NCI-H524 (cell line): ENCODE measurements at regions not wholly inside any gene's neighbourhood (a gene's known extent, or its start where the extent isn't known, plus 50 kb on each side); places are given as distances from the start of the nearest gene placed in this dataset.

Source experiments
- DNase-seq, 2 experiments: peaks; one replicate each; lab custom pipeline; 2025; lab: John Stamatoyannopoulos, UW

DNA sequence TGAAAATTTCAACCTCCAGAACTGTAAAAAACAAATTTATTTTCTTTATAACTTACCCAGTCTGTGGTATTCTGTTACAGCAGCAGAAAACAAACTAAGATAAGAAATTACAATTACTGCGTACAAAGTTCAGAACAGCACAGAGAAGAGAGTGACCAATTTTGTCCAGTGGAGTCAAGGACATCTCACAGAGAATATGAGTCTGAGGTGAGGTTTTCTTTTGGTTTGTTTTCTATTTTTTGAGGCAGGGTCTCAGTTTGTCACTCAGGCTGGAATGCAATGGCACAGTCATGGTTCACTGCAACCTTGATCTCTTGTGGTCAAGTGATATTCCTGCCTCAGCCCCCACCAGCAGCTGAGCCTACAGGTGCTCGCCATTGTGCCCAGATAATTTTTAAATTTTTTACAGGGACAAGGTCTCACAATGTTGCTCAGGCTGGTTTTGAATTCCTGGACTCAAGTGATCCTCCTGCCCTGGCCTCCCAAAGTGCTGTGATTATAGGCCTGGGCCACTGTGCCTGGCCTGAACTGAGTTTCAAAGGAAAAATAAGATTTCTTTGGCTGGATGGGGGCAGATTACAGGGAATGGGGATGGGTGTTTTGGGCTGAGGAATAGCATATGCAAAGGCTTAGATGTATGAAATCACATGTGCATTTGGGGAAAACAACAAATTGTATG is 201.1 kb upstream of the USP24 start:
- no peak for DNase-seq

DNA sequence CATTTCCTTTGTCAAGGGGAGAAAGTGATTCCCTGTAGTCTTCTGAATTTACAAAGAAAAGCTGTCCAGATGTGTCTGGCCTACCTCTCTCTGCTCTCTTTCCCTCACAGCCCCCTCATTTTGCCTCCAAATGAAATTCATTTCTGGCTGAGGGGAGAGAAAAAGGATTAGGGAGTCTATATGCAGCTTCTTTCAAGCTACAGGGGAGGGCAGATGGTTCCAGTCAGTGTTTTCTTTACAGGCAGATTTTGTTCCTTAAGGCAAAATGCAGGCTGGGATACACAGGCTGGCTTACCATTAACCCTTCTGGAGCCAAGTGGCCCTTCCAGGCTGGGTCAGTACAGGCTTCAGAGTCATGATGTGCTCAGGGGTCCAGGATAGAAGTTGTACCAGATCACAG is 198.1 kb upstream of the USP24 start:
- peak; percentile 24 to 82 for DNase-seq

DNA sequence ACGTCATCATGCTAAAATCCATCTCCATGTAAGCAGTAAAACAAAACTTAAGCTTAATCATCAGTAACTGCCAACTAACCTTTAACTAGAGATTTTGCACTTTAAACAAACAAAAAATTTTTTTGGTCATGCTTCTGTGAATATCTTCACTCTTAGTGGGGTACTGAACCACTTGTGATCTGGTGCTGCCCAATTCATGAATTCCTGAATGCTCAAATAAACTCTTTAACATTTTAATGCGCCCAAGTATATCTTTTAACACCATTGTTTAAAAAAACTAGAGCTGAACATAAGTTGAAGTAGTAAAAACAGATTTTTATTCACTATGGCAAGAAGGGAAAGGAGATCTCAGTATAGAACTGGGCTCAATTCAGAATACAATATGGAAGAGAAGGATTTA is 196.9 kb upstream of the USP24 start:
- DNase-seq, result no peak

DNA sequence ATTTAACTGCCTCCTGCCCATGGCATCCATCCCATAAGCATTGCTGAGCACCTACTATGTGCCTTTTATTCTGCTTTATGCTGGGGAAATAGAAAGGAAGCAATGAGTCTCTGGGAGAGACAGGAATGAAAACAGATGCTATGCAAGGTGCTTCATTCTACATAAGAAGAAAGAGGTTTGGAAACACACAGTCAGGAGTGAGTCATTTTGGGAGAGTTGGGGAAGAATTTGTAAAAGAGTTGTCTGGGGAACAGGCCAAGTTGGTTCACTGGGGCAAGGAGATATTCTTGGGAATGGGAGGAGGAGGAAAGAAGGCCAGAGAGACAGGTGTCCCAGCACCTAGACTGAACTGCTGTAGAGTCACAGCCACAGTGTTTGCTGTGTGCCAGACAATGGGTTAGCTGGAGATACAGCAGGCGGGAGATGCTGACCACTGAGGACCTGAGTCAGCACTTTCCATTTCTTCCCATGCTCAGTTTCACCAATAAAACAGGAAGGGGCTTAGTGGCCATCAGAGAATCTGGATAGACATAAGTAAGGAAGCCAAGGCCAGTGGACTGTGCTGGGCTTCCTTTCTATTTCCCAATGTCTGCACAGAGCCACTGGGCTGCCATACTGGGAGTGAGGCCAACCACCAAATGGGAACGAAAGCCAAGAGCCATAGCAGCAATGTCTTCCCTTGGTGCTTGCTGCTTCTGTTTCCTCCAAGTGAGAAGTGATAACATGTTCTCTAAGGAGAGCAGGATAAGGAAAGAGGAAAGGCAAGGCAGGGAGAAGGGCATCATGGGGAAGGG is 187.7 kb upstream of the USP24 start:
- no peak for DNase-seq

DNA sequence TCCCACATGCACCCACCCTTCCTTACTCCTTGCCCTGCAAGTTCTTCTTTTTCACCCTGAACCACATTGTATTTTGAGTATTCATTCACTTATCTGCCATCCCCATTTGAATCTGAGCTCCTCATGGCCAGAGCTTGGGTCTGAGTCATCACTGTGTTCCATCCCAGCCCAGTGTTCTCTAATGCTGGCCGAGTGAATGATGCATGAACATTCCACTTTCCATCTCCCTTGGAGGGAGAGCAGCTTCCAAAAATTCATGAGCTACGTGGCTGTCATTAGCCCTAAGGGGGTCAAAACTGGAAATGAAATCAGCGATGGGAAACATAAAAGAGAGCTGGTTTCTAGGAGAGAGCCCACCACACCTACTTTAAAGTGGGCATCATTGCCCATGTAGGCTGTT is 187.0 kb upstream of the USP24 start:
- no peak for DNase-seq

DNA sequence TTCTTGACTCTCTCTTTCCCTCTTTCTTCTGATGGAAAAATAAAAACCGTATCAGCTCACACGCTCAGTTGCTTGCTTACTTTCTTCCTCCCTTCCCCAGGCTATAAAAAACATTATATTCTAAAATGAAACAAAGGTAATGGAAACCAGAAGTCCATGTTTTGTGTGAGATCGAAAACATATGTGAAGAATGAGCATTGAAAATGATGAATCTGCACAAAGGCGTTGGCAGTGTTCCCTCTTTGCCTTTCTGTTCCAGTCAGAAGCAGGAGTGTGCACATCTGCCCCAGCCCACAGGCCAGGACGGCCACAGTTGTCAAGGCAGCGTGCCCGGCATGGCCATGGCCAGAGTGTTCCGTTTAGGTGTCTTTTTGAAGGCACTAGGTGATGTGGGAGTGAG is 185.3 kb upstream of the USP24 start:
- no peak for DNase-seq

DNA sequence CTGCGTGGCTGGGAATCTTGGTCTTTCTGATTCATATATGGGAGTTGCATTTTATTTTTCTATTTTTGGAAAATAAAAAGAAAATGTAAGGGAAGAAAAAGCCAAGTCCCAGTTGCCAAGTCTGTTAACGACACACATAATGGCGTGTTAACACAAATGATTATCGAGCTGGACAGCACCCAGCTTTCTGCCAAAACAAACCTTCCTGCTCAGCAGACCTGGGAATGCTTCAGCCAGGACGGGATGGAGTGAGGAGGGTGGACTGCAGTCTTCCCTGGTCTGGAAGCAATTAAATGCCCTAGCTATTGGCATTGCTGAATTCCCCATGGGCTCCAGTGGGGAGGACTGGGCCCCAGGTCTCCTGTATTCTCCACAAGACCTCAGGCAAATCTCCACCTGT is 184.2 kb upstream of the USP24 start:
- no peak for DNase-seq

DNA sequence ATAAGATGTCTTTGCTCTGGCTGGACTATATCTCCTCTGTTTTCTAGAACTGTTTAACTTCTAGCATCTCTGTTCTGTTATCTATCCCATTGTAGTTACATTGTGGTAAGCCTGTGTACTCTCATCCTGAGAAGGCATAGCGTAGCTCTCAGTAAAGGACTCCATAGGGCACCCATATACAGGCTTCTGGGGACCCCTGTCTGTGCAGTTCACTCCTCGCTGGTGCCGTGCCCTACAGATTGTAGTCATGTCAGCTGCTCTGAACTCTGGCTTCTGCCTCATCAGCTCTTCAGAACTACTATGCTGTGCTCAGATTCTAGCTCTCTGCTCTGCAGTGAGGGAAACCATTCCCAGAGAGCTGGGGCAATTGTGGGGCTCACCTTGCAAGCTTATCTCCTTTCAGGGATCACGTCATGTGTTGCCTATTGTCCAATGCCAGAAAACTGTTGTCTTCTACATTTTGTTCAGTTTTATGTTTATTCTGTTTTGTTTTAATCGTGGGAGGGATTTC is 181.3 kb upstream of the USP24 start:
- no peak for DNase-seq

DNA sequence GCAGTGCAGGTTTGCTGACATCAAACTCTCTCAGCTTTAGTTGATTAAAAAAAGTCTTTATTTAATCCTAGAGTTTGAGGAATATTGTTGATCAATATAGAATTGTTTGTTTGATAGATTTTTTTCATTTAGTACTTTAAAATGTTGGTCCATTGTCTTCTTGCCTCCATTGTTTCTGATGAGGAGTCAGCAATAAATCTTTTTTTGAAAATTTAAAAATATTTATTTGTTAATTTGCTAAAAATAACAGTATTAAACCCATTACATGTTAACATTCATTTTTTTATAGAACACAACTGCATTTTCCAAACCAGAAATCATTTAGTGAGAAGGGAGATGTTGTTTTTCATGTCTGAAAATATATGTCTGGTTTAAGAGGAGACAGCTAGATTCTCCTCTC is 173.8 kb upstream of the USP24 start:
- DNase-seq, result no peak

DNA sequence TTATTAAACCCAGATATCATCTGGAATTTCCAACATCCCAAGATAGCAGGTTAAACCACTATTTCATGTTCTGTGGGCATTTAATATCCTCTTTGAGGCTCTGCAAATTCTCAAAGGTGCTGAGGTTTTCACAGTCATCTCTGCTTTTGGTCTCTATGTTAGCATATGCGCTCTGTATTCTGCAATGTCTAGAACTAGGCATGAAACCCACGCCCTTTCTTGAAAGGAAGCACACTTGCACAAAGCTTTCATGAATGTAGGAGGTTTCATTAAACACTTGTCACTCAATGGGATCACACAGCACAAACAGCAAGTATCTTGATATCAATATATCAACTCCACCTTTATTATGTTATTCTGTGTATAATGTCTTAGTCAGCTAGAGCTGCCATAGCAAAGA is 172.0 kb upstream of the USP24 start:
- DNase-seq, result no peak

DNA sequence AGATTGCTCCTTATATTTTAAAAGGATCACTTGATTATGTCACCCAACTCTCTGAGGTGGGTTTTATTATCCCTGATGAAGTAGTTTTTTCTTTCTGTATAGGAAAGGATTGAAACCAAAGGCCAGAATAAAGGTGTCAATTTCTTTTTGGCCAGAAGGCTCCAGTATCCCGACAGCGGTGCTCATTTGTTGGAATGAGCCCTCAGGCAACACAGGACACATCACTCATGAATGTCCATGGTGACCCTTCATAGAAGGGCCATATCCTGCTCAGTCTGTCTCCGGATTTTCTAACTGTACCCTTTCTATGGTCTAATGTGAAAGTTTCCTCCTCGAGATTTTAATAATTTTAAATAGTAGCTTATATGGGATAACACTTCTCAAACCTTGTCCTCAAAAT is 171.3 kb upstream of the USP24 start:
- DNase-seq, result no peak

DNA sequence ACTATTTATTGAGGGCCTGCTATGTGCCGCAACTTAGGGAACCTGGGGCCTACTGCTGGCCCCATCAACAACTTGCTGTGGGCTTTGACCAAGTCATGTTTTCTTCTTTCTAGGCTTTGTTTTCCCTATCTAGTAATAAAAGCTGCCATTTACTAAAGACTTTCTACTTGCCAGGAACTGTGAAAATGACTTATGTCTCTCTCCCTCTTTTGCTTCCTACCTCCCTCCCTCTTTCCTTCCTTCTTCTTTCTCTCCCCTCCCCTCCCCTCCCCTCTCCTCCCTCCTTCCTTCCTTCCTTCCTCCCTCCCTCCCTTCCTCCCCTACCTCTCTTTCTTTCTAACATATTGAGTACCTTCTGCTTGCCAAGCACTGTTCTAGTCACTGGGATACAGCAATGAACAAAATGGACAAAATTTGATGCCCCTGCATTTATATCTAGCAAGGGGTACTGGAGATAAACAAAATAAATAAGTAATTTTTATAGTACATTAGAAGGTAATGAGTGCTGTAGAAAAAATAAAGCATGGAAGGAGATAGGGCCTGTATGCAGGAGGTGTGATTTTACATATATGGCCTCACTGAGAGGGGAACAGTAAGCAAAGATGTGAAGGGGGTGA is 170.3 kb upstream of the USP24 start:
- DNase-seq, result no peak

DNA sequence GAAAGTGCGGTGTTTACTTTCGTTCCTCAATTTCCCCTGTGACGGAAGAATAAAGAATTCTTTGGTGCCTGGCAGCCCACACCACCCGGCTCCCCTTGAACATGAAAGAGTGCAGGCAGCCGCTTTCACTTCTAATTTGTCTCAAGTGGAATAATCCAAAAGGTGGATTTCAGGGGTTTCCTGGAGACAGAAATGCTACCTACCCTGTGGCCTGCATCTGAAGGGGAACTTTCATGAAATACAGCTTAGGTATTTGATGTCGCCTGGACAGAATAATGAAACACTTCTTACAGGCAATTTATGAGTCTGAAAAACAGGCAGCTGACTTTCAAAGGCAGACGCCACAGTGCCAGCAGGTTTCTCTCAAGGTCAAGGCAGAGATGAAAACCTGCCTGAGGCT is 169.5 kb upstream of the USP24 start:
- DNase-seq, result no peak

DNA sequence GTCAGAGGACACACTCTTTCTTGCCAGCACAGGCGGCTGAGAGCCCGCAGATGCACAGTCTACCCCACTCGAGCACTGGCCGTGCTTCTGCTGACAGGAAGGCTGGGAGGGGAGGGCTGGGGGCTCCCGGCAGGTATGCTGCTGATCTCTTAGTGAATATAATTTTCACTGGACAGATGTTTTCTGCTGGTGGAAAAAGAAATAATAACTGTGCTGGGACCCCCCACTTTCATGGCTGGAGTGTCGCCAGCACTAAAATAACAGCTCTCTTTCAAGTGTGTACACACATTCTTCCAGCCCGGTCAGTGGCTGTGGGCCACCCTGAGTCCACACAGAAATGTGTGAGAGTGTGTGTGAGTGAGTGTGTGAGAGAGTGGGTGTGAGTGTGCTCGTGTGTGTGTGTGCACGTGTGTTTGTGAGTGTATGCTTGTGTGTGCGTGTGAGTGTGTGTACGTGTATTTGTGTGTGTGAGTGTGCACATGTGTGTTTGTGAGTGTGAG is 167.7 kb upstream of the USP24 start:
- DNase-seq, result no peak

DNA sequence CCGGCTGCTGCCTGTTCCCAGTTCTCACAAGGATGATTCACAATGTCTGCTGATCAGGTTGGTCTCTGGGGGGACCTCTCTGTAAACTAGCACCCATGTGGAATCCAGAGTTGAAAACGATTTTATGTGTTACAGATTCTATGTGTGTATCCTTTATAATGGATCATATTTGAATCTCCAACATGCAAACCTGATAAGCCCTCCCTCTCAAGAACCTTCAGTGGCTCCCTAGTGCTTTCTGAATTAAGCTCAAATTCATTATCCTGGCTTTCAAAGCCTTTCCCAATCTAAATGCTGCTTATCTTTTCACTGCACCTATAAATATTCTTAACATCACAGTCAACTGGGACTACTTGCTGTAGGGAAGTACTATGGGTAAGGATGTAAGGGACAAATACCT is 166.8 kb upstream of the USP24 start:
- no peak for DNase-seq

DNA sequence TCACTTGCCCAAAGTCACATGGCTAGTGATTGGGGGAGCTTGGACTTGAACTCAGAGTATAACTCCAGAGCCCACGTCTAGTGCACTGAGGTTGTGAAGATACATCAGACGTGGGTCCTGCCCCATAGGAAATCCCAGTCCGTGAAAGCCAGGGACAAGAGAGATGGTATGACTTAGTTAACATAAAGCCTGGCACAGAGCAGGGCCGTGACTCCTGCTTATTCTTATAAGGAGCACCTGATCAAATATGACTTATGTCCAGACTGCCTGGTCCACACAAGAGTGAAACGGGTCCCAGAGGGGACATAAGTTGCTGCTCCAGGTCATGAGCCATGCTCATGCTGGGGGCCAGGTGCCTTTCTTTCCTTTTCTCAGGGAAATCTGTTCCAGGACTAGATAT is 166.3 kb upstream of the USP24 start:
- DNase-seq, result no peak

DNA sequence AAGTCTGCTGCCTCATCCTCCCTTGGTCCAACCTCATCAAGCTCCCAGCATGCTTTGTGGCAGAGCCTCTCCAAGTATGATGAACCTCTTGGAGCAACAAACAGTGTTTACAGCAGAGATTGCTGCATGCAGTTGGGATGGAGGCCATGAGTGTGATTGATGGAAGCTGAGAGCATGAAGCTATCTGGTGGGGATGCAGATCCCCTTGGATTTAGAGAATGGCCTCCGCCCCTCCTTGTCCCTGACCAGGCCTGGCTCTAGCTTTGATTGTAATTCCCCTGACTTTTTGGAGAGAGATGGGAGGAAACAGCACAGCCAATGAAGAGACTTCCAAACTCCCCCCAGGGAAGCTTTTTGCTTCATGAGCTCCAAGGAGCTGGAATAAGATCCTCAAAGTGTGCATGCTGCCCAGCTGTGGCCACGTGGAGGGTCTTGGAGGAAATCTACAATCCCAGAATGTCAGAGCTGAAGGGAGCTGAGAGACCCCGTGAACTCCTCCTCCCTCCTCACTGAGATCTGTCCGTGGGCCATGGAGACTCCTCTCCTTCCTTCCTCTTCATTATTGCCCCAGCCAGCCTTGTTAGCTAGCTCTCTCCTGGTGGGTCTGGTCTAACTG is 165.3 kb upstream of the USP24 start:
- no peak for DNase-seq

DNA sequence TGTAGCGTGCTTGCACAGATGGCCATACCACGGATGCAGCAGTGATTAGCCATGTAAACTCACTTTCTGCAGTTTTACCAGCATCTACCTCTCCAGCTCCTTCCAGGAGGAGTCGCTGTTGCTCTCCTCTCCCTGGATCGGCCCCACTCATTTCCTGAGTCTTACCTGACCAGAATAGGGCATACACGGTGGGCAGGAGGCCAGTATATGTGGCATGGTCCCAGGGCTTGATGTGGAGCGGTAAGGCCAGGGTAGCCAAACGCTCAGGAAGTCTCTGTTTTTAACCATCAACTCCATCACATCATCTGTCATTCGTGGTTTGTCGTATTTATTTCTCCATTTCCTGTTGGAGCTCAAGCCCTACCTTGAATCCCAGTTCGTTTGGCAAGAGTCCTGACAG is 163.4 kb upstream of the USP24 start:
- peak in 1 of 2 experiments; percentile 51 for DNase-seq

DNA sequence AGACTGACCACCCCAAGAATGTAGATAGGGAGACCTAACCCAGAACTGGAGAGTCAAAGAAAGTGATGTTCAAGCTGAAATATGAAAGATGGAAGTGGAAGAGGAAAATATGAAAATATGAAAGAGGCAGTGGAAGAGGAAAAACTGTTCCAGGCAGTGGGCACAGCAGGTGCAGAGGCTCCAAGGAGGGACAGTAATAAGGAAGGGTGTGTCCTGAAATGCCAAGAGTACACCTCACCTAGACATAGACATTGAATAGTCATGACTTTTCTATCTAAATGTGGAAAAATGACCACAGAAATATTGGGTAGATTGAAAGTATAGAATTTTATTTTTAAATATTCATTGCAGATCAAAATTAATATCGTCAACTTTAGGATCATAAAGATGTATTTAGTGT is 161.7 kb upstream of the USP24 start:
- no peak for DNase-seq

DNA sequence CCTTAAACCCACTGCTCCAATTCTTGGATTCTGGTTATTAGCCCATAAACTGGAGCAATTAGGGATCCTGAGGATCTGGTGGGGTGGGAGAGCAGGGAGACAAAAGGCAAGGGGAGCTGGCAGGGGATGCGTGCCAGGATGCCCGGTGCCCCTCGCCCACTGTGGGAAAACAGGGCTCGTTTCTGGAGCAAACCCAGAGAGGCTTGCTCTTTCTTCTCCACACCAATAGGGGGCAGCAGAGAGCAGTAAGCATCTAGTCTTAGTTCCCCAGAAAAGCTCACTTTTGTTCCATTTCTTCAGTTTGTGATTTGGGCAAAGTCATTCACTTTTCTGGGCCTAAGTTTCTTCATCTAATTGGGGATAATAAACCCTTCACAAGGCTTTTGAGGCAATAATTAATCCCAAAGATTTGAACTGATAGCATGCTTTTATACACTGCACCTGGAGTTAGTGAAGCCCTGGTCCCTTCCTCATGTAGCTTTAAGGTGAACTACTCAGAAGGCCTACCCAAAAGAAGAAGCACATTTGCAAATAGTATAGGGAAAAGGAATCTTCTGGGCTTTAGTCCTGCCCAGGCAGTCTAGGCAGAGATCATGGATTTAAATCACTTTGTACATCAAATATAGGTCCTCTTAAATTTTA is 160.6 kb upstream of the USP24 start:
- peak; percentile 6 to 33 for DNase-seq

DNA sequence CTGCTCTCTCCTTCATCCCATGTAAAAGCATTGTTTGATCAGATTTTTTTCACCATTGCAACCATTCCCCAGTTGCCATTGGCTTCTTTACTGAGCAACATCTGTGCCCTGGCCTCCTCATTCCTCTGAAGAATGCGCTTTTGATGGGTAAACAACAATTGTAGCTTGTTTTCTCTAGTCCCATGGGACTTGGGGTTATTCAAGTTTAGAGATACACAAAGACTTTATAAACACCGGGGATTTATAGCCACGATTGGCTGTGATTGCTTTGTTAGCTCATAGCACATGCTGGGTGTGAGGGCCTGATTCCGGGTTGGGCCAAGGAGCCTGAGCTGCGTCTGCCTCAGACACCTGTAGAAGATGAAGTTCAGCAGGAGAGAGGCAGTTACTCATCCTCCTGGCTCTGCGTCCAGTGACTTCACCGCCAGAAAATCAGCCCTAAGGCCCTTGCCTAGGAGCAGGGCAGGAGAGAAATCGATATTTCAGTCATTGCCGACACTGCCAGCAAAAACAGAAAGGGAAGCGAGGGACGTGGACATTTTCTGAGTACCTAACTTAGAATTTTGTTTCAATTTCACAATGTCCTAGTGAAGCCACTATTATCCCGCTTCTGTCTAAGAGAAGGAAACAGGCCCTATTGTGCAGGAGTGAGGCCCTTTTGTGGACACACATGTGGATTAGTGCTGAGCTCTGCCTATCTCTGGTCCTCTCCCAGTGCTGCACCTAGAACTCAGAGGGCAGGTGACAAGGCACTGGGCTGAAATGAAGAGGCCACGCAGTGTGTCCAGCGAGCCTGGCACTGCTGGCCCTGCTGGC is 159.8 kb upstream of the USP24 start:
- DNase-seq, result no peak
